GM18502 (cell line): ENCODE measurements at regions not wholly inside any gene's neighbourhood (a gene's known extent, or its start where the extent isn't known, plus 50 kb on each side); places are given as distances from the start of the nearest gene placed in this dataset.

ENCODE experiments used
- ATAC-seq: cut with Tn5 transposase; IDR thresholded peaks from one replicate; pipeline ENCODE4 v1.9.1; 2021; ENCODE audit warnings: mild to moderate bottlenecking; ENCODE audit not compliant: unreplicated experiment, poor library complexity

DNA sequence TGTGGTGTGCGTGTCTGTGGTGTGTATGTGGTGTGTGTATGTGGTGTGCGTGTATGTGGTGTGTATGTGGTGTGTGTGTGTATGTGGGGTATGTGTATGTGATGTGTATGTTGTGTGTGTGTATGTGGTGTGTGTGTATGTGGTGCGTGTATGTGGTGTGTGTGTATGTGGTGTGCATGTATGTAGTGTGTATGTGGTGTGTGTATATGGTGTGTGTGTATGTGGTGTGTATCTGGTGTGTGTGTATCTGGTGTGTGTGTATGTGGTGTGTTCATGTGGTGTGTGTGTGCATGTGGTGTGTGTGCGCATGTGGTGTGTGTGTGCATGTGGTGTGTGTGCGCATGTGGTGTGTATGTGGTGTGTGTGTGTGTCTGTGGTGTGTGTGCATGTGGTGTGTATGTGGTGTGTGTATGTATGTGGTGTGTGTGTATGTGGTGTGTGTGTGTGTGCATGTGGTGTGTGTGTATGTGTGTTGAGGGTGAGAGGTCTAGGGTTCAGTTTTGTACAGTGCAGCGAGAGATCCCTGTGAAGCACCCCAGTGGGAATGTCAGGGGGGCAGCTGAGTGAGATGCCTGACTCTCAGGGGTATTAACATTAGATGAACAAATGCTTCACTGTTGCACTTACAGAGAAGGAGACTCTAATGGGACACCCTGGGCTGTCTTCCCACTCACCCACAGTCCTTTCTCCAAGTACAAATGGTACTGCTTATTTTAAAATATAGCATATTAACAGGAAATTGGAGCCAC, 61.3 kb upstream of the MEDAG start:
- ATAC-seq = no peak

DNA sequence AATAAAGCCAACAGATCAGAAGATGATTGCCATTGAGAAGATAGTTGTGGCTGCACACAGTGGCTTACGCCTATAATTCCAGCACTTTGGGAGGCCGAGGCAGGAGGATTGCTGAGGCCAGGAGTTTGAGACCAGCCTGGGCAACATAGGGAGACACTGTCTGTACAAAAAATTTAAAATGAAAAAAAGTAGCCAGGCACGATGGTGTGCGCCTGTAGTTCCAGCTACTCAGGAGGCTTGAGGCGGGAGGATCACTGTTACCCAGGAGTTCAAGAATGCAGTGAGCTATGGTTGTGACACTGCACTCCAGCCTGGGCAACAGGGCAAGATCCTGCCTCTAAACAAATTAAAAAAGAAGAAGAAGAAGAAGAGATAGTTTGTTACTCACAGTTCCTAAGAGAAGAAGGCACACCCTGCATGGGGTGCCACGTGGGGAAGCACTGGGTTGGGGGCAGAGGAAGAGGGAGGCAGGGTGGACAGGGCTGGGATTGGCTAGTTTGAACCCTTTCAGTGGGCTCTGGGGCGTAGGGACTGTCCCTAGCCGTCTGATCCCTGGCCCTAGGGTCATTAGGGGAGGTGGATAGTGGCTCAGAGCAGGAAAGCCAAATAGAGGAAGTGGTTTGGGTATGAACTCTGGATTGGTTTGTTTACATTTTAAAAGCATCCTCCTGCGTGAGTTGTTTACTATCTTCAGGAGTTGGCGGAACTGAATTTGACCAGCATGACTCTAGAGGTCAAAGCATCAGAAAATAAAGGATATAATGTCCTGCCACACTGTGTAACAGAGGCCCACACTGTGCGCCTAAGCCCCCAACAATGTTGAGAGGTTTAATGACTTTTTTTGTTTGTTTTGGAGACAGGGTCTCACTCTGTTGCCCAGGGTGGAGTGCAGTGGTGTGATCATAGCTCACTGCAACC, 60.5 kb upstream of the MEDAG start:
- no peak for ATAC-seq

DNA sequence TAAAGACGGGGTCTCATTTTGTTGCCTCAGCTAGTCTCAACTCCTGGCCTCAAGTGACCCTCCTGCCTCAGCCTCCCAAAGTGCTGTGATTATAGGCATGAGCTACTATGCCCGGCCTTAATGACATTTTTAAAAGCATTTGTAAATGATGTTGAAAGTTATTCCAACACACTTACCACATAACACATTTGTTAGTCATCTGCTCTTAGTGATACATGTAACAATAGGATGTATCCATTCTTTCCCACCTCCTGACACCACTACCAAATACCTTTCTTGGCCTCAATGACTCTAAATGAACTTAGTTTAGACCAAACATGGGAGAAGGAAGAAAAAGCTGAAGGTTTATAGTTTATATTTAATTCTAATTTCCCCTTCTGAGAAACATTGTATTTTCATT, 59.8 kb upstream of the MEDAG start:
- ATAC-seq = no peak

DNA sequence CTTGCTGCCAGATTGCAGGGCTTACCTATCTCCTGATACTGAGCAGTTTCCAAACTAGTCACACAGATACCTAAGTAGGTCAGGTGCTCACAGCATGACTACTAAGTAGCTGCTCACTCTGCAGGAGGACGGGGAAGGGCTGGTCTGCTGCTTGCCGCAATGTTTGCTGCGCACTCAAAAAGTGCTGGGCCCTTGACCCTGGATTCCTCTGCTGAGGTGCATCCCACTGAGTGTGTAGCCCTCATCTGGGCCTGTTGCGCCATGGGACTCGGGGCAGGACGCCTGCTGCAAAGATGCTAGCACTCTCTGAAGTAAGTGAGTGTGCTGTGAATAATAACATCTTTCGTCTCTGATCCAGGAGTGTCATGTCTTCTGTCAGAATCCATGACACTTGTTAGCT, 59.2 kb upstream of the MEDAG start:
- ATAC-seq = no peak

DNA sequence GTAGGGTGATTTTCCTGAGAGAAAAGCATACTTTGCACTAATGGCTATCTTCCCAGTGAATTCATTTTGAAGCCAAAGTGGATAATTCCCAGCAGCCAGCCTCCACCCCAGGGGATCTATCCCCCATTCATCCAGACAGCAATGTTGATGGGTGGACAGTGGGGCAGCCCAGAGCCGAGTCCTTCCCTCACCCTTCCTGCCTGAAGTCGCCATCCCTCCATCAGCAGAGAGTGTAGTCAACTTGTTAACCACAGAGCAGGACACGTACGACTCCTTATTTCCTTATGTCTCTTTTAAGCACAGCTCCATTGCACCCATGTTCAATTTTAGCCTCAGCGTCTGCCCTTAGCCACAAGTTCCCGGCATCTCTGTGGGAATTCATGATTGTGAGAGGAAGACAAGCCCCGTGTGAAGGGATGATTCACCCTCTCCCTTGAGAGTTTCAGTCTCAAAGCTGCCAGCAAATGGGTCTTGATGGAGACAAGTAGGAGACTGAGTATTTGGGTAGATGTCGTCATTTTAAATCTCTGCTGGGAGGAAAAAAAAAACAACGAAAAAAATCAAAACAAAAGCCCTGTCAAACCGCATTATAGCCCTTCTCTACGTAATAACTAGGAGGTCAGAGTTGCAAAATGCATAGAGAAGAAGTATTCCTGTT, 58.3 kb upstream of the MEDAG start:
- no peak for ATAC-seq

DNA sequence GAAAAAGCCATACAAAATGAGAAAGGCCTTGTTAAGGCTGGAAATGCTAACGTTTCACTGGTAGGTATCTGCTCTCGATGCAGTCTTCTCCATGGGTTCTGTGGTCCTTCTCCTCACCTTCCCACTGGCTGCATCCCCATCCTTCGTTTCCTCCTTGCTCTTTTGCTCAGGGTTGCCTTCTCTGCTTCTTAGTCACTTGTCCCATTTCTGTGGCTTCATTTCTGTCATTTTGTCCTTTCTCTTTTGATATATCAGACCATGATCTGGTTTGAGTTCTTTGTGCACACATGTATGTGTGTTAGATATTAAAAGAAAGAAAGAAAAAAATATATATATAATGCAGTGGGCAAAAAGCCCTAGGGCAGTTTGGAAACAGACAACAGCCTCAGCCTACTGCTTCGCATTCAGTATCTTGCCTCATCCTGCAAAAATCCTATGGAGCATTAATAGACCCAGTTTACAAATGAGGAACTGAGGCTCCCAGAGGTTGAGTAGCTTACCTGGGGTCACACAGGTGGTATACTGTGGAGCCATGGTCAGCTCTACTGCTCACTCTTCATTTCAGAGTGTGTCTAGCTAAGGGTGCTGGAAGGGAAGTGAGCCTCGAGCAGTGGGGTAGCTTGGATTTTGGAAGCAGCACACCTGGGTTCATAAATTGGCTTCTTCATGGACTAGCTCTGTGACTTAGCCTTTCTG, 57.6 kb upstream of the MEDAG start:
- ATAC-seq = no peak

DNA sequence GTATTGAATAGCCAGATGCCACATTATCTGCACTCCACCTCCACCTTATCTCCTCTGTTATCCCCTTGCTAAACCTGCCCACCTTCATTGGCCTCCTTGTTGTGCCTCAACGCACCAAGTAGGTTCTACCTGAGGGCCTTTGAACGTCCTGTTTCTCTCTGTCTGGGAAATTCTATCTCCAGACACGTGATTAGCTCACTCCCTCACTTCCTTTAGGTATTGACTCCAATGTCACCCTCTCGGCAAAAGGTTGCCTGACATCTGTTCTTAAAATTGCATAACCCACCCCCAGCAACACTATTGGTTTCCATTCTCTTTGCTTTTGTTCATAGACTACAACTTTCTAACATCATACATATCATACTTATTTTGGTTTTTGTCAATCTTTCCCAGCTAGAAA, 56.5 kb upstream of the MEDAG start:
- ATAC-seq = no peak

DNA sequence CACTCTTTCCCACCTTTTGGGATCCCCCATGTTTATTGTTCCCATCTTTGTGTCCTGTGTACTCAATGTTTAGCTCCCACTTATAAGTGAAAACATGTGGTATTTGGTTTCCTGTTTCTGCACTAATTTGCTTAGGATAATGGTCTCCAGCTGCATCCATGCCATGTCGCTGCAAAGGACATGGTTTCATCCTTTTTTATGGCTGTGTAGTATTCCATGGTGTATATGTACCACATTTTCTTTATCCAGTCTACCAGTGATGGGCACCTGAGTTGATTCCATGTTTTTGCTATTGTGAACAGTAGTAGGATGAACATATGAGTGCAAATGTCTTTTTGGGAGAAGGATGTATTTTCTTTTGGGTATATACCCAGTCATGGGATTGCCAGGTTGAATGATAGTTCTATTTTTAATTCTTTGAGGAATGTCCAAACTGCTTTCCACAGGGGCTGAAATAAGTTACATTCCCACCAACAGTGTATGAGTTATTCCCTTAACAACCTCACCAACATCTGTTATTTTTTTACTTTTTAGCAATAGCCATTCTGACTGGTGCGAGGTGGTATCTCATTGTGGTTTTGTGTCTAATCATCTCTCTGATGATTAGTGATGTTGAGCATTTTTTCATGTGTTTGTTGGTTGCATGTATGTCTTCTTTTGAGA, 55.7 kb upstream of the MEDAG start:
- ATAC-seq = no peak

DNA sequence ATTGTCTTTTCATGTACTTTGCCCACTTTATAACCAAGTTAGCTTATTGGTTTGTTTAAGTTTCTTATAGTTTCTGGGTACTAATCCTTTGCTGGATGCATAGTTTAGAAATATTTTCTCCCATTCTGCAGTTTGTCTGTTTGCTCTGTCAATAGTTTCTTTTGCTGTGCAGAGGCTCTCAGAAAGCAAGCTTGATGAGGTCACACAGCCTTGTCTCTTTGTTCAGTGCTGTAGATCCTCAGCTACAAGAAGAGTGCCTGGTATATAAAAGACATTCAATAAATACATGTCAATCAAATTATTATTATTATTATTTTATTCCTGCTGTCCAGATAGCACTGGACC, 55.2 kb upstream of the MEDAG start:
- ATAC-seq = no peak

DNA sequence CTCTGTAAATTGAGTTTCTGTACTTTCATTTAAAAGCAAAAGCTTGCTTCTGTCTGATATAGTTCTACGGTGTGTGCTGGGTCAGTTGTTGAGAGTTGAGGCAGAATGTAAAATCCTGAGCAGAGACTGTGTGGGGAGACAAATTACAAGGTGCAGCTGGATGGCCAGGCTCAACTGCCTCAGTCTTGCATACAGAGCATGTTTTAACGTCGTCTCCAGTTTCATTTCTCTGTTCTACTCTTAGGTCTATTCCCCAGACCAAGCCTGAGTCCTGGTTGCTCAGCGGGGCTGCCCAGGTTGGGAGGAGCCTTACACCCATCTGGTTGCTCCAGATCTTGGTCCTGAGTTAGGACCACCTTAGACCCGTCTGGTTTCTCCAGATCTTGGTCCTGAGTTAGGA, 54.4 kb upstream of the MEDAG start:
- peak; percentile 83 for ATAC-seq

DNA sequence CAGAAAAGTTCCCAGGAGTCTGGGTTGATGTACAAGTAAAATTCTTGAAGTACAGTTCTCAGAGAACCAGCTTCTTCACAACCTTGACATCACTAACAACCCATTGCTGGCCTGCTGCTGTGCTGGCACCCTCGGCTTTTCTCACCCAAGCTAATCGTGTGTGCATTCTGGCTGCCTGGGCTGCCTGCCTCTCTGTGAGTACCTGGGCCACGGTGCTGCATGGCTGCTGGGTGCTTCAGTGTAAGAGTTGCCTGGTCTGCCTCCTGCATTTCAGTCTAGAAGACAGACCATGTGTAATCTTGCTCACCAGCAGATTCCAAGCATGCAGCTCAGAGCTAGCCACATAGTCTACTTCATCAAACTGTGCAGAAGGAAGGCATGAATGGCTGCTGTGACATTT, 50.5 kb upstream of the MEDAG start:
- no peak for ATAC-seq

DNA sequence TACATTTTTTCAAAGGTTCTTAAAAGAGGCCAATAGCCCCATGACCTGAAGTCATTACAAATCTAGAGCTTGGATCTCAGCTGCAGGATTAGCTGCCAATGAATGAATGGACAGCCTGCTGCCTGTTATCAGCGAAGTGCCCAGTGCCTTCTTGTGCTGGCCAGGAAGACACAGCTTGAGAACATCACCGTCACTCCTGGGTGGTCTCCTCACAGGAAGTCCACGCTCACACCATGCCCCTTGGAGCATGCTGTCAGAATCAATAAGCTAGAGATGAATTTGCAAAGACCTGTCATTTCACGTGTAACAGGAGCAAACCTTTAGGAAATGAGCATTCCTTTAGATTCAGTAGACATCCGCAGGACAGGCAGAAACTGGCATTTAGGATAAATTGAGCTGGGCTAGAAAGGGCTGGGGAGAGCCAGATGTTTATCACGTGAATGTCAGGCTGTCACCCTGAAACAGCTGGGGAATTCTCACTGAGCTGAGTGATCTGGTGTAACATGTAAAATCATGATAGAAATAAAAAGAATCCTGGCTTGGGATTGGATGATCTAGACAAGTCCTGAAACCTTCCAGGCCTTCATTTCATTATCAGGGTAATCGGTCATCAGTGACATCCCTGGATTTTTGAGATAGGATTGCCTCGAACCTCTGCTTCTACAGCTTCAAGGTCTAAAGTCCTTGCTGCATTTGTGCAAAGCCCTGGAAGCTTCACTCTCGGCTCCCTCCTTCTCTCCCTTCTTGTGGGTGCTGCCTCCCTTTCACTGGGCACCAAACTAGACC, 49.9 kb upstream of the MEDAG start:
- ATAC-seq = no peak
